Endothelial cell of umbilical vein (primary cell): ENCODE measurements at regions not wholly inside any gene's neighbourhood (a gene's known extent, or its start where the extent isn't known, plus 50 kb on each side); places are given as distances from the start of the nearest gene placed in this dataset.

Source experiments
- CTCF ChIP-seq, 2 donors: IDR thresholded peaks; 1 replicate in 1 of 2; 2 replicates in 1 of 2; pipeline ENCODE4 v1.5.1; 2011; ENCODE audit warnings: low read length in 2 of 2, mild to moderate bottlenecking in 2 of 2, moderate library complexity in 2 of 2, control low read depth in 1 of 2, inconsistent platforms in 1 of 2, low read depth in 1 of 2; ENCODE audit not compliant: insufficient read depth in 1 of 2; ENCODE audit errors: extremely low read depth in 1 of 2
- EZH2 ChIP-seq: IDR thresholded peaks from 2 replicates; pipeline ENCODE4 v1.6.1; 2012; ENCODE audit warnings: borderline replicate concordance, low read depth, mild to moderate bottlenecking, moderate library complexity, low read length, inconsistent platforms; ENCODE audit not compliant: severe bottlenecking
- MYC ChIP-seq: IDR thresholded peaks from one replicate; pipeline ENCODE4 v1.6.1; 2011; ENCODE audit warnings: mild to moderate bottlenecking, low read depth, low read length
- POLR2A ChIP-seq: IDR thresholded peaks from 2 replicates; pipeline ENCODE4 v1.6.1; 2012; ENCODE audit warnings: low read depth, mild to moderate bottlenecking, control low read depth, low read length

- no peak for TF ChIP-seq POLR2A
- TF ChIP-seq CTCF (IDR thresholded peaks at IDR 0.05; ENCODE audit: extremely low read depth in 1 of 2, insufficient read depth in 1 of 2, low read depth in 1 of 2, low read length in 2 of 2), result no peak
- no peak for TF ChIP-seq EZH2
- TF ChIP-seq MYC, result no peak
Measured at GRCh38 chr10:91024541-91024940, 103.7 kb upstream of the ANKRD1 start.
